ENCODE measurements at regions not wholly inside any gene's neighbourhood (a gene's known extent, or its start where the extent isn't known, plus 50 kb on each side); places are given as distances from the start of the nearest gene placed in this dataset.

- Histone ChIP-seq H3K4me3 (replicated peaks in 1 of 4; ENCODE audit: control extremely low read depth in 1 of 4, insufficient read depth in 1 of 4, low read depth in 3 of 4, low read length in 4 of 4) (no peak overlapping the region), H3K9ac (ENCODE audit: insufficient read depth, low read length) (no peak overlapping the region), H3K27me3 (ENCODE audit: control insufficient read depth, insufficient read depth, low read length) (no peaks in the 10 kb centered on the region), H3K36me3 (ENCODE audit: control insufficient read depth, insufficient read depth, low read length) (no peaks in the 10 kb centered on the region), H3K27ac (ENCODE audit: insufficient read depth, low read length) (no peak overlapping the region), H4K20me1 (ENCODE audit: control insufficient read depth, extremely low read depth, insufficient read depth, low read length) (no peaks in the 10 kb centered on the region), H3K9me3 (ENCODE audit: control insufficient read depth, insufficient read depth, low read depth, low read length) (no peaks in the 10 kb centered on the region), H3K4me1 (ENCODE audit: control insufficient read depth, extremely low read depth, insufficient read depth, low read length) (no peaks in the 10 kb centered on the region), H2AFZ (ENCODE audit: low read length) (no peak overlapping the region), H3K79me2 (ENCODE audit: control insufficient read depth, insufficient read depth, low read length) (no peaks in the 10 kb centered on the region), H3K4me2 (ENCODE audit: extremely low read depth, insufficient read depth, low read length) (no peak overlapping the region)
- no peak for TF ChIP-seq EZH2 (IDR thresholded peaks at IDR 0.05; ENCODE audit: low read length, missing control alignments)
- TF ChIP-seq, protein P1, sequence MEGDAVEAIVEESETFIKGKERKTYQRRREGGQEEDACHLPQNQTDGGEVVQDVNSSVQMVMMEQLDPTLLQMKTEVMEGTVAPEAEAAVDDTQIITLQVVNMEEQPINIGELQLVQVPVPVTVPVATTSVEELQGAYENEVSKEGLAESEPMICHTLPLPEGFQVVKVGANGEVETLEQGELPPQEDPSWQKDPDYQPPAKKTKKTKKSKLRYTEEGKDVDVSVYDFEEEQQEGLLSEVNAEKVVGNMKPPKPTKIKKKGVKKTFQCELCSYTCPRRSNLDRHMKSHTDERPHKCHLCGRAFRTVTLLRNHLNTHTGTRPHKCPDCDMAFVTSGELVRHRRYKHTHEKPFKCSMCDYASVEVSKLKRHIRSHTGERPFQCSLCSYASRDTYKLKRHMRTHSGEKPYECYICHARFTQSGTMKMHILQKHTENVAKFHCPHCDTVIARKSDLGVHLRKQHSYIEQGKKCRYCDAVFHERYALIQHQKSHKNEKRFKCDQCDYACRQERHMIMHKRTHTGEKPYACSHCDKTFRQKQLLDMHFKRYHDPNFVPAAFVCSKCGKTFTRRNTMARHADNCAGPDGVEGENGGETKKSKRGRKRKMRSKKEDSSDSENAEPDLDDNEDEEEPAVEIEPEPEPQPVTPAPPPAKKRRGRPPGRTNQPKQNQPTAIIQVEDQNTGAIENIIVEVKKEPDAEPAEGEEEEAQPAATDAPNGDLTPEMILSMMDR (conservative IDR thresholded peaks at IDR 0.05 in 1 of 2, IDR thresholded peaks at IDR 0.05 in 1 of 2; ENCODE audit: low read depth in 1 of 2, low read length in 2 of 2): no peak
- DNase-seq (ENCODE audit: low read depth in 2 of 2): no peak
Observed at GRCh38 chr5:158364367-158364766, 505.4 kb upstream of the CLINT1 start.

DNA sequence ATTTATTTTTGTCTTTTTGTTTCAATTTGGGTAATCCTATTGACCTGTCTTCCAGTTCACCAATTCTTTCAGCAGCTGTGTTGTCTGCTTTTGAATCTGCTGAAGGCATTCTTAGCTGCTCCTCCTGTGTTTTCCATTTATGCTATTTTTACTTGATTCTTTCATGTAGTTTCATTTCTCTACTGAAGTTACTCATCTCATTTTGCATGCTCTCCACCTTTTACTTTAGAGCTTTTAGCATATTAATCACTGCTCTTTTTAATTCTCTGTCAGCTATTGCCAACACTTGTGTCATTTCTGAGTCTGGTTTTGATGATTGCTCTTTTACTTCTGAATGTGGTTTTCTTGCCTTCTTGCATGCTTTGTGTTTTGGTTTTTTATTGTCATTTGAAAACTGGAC lies 496.0 kb upstream of the CLINT1 start:
- TF ChIP-seq EZH2 (IDR thresholded peaks at IDR 0.05; ENCODE audit: low read length, missing control alignments): no peak
- TF ChIP-seq, protein P1 (conservative IDR thresholded peaks at IDR 0.05 in 1 of 2, IDR thresholded peaks at IDR 0.05 in 1 of 2; ENCODE audit: low read depth in 1 of 2, low read length in 2 of 2): no peak
- no peak overlapping the region for H3K4me2 ChIP-seq (ENCODE audit: extremely low read depth, insufficient read depth, low read length)
- H3K79me2 ChIP-seq (ENCODE audit: control insufficient read depth, insufficient read depth, low read length): no peaks in the 10 kb centered on the region
- no peaks in the 10 kb centered on the region for H3K9me3 ChIP-seq (ENCODE audit: control insufficient read depth, insufficient read depth, low read depth, low read length)
- no peak overlapping the region for H2AFZ ChIP-seq (ENCODE audit: low read length)
- DNase-seq (ENCODE audit: low read depth in 2 of 2): peak in 1 of 2 donors; percentile 11
- no peak overlapping the region for H3K27ac ChIP-seq (ENCODE audit: insufficient read depth, low read length)
- no peaks in the 10 kb centered on the region for H3K36me3 ChIP-seq (ENCODE audit: control insufficient read depth, insufficient read depth, low read length)
- no peak overlapping the region for H3K9ac ChIP-seq (ENCODE audit: insufficient read depth, low read length)
- no peaks in the 10 kb centered on the region for H4K20me1 ChIP-seq (ENCODE audit: control insufficient read depth, extremely low read depth, insufficient read depth, low read length)
- no peaks in the 10 kb centered on the region for H3K27me3 ChIP-seq (ENCODE audit: control insufficient read depth, insufficient read depth, low read length)
- no peaks in the 10 kb centered on the region for H3K4me1 ChIP-seq (ENCODE audit: control insufficient read depth, extremely low read depth, insufficient read depth, low read length)
- H3K4me3 ChIP-seq (replicated peaks in 1 of 4; ENCODE audit: control extremely low read depth in 1 of 4, insufficient read depth in 1 of 4, low read depth in 3 of 4, low read length in 4 of 4): no peak overlapping the region

GRCh38 chr5:158351485-158352125 lies 492.7 kb upstream of the CLINT1 start:
- TF ChIP-seq, protein P1 (conservative IDR thresholded peaks at IDR 0.05 in 1 of 2, IDR thresholded peaks at IDR 0.05 in 1 of 2; ENCODE audit: low read depth in 1 of 2, low read length in 2 of 2): no peak
- no peak for TF ChIP-seq EZH2 (IDR thresholded peaks at IDR 0.05; ENCODE audit: low read length, missing control alignments)
- no peaks in the 10 kb centered on the region for H3K27me3 ChIP-seq (ENCODE audit: control insufficient read depth, insufficient read depth, low read length)
- no peaks in the 10 kb centered on the region for H3K36me3 ChIP-seq (ENCODE audit: control insufficient read depth, insufficient read depth, low read length)
- DNase-seq (ENCODE audit: low read depth in 2 of 2): no peak
- no peak overlapping the region for H3K27ac ChIP-seq (ENCODE audit: insufficient read depth, low read length)
- H3K9ac ChIP-seq (ENCODE audit: insufficient read depth, low read length): no peak overlapping the region
- no peak overlapping the region for H3K4me3 ChIP-seq (replicated peaks in 1 of 4; ENCODE audit: control extremely low read depth in 1 of 4, insufficient read depth in 1 of 4, low read depth in 3 of 4, low read length in 4 of 4)
- H3K79me2 ChIP-seq (ENCODE audit: control insufficient read depth, insufficient read depth, low read length): no peaks in the 10 kb centered on the region
- no peak overlapping the region for H2AFZ ChIP-seq (ENCODE audit: low read length)
- H4K20me1 ChIP-seq (ENCODE audit: control insufficient read depth, extremely low read depth, insufficient read depth, low read length): no peaks in the 10 kb centered on the region
- no peak overlapping the region for H3K4me2 ChIP-seq (ENCODE audit: extremely low read depth, insufficient read depth, low read length)
- no peaks in the 10 kb centered on the region for H3K4me1 ChIP-seq (ENCODE audit: control insufficient read depth, extremely low read depth, insufficient read depth, low read length)
- H3K9me3 ChIP-seq (ENCODE audit: control insufficient read depth, insufficient read depth, low read depth, low read length): no peaks in the 10 kb centered on the region
